Peyer's patch (tissue), 4 donors: ENCODE measurements at regions not wholly inside any gene's neighbourhood (a gene's known extent, or its start where the extent isn't known, plus 50 kb on each side); places are given as distances from the start of the nearest gene placed in this dataset.

Source experiments
- CTCF ChIP-seq, 6 experiments: fragments of 450-650 bp in 4 of 6; fragments of 200-600 bp in 2 of 6; sonication (generic) in 1 of 6; IDR thresholded peaks; one replicate each; pipeline ENCODE4 v1.5.1; 2017 to 2019; ENCODE audit warnings: antibody characterized with exemption in 6 of 6, mild to moderate bottlenecking in 3 of 6, moderate library complexity in 1 of 6
- POLR2A ChIP-seq, 2 donors: fragments of 450-650 bp; IDR thresholded peaks; one replicate each; pipeline ENCODE4 v1.5.1; 2017; ENCODE audit warnings: antibody characterized with exemption in 2 of 2, mild to moderate bottlenecking in 2 of 2, moderate library complexity in 2 of 2

DNA sequence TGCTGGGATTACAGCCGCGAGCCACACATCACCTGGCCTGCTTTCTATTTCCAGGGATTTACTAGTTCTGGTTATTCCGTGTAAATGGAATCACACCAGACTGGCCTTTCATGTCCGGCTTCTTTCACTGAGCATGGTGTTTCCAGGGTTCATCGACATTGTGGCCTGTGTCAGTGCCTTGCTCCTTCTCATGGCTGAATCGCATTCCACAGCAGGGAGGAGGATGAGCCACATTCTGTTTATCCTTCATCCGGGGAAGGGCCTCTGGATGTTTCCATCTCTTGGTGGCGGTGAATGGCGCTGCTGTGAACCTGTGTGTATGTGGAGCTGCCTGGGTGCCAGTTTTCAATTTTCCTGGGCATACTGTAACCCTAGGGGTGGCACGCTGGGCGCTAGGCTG is 58.7 kb upstream of the RNU6ATAC start:
- TF ChIP-seq CTCF (IDR thresholded peaks at IDR 0.05) (no peak), POLR2A (IDR thresholded peaks at IDR 0.05) (no peak)
